IPS DF 6.9 (cell line): ENCODE measurements at regions not wholly inside any gene's neighbourhood (a gene's known extent, or its start where the extent isn't known, plus 50 kb on each side); places are given as distances from the start of the nearest gene placed in this dataset.
A peak's percentile ranks its signal among the peaks of the same experiment; 100 is the strongest.
"Not testable (repeated sequence)": the region's sequence is repeated elsewhere in the genome, so short reads cannot be mapped to it uniquely, and the experiment has no call there.

Experiments used
- DNase-seq: peaks from one replicate; pipeline ENCODE4 v3.0.0-alpha.2; 2013; ENCODE audit warnings: low read depth, low spot score
- H3K27ac ChIP-seq: one replicate; pipeline ENCODE4 v1.5.1; 2013; ENCODE audit warnings: low read length, control low read depth
- H3K27me3 ChIP-seq: 2 replicates; pipeline ENCODE4 v1.6.1; 2013; ENCODE audit warnings: mild to moderate bottlenecking, low read length; ENCODE audit not compliant: control insufficient read depth, insufficient read depth
- H3K36me3 ChIP-seq: 2 replicates; pipeline ENCODE4 v1.6.1; 2013; ENCODE audit warnings: low read length; ENCODE audit not compliant: control insufficient read depth, insufficient read depth
- H3K4me1 ChIP-seq: 2 replicates; pipeline ENCODE4 v1.6.1; 2013; ENCODE audit warnings: low read length; ENCODE audit not compliant: control insufficient read depth, insufficient read depth
- H3K4me3 ChIP-seq: 2 replicates; pipeline ENCODE4 v1.5.1; 2013; ENCODE audit warnings: mild to moderate bottlenecking, low read length
- H3K9me3 ChIP-seq: 2 replicates; pipeline ENCODE4 v1.6.1; 2013; ENCODE audit warnings: low read length, inconsistent platforms; ENCODE audit not compliant: control insufficient read depth, insufficient read depth
- WGBS: extraction: QIAGEN DNeasy Blood & Tissue Kit; methylation state at CpG from one replicate; pipeline ENCODE4 v1.1.7; 2013; ENCODE audit warnings: mixed read lengths, missing lambda C conversion rate; ENCODE audit not compliant: insufficient read length, insufficient coverage; 5-methylcytosine and 5-hydroxymethylcytosine counted together

GRCh38 chr3:176326894-176327490 lies 870.3 kb downstream of the TBL1XR1 start:
- Histone ChIP-seq H3K27ac (peak overlapping the region; percentile 55), H3K4me3 (peak overlapping the region; percentile 28; the same call in 1 of the 2 replicates)
- not testable (repeated sequence) for H3K9me3 ChIP-seq, H3K27me3 ChIP-seq, H3K4me1 ChIP-seq, H3K36me3 ChIP-seq
- DNase-seq: peak; percentile 25
- WGBS: no CpG with 5 or more reads among the region's 9 CpGs

- not testable (repeated sequence) for H3K4me1 ChIP-seq, DNase-seq, H3K9me3 ChIP-seq, H3K27me3 ChIP-seq, H3K36me3 ChIP-seq, H3K27ac ChIP-seq
- H3K4me3 ChIP-seq: peak overlapping the region; percentile 48; the same call in 1 of the 2 replicates
- no CpG with 5 or more reads among the region's 8 CpGs for WGBS
Measured at GRCh38 chr3:176321532-176321931, 875.8 kb downstream of the TBL1XR1 start.

GRCh38 chr3:176321099-176321498 lies 876.2 kb downstream of the TBL1XR1 start:
- Histone ChIP-seq H3K27ac (peak overlapping the region; percentile 59), H3K9me3 (no peaks in the 10 kb centered on the region), H3K36me3 (peaks cover 7% of the 10 kb centered on the region; the same call in 1 of the 2 replicates), H3K4me3 (peak overlapping the region; percentile 48; the same call in 1 of the 2 replicates), H3K27me3 (no peaks in the 10 kb centered on the region), H3K4me1 (peaks cover 2% of the 10 kb centered on the region; the same call in 1 of the 2 replicates)
- DNase-seq: no peak
- no CpG with 5 or more reads among the region's 2 CpGs for WGBS

GRCh38 chr3:176313426-176313825 lies 883.9 kb downstream of the TBL1XR1 start:
- no peak for DNase-seq
- H3K9me3 ChIP-seq: no peaks in the 10 kb centered on the region
- no peak overlapping the region for H3K27ac ChIP-seq
- H3K4me3 ChIP-seq: no peak overlapping the region
- peaks cover 2% of the 10 kb centered on the region; the same call in 1 of the 2 replicates for H3K4me1 ChIP-seq
- H3K36me3 ChIP-seq: peaks cover 7% of the 10 kb centered on the region; the same call in 1 of the 2 replicates
- no peaks in the 10 kb centered on the region for H3K27me3 ChIP-seq
- WGBS: no CpG with 5 or more reads among the region's 3 CpGs

GRCh38 chr3:176310641-176311040 lies 886.6 kb downstream of the TBL1XR1 start:
- H3K4me1 ChIP-seq: peaks cover 2% of the 10 kb centered on the region; the same call in 1 of the 2 replicates
- no peak overlapping the region for H3K4me3 ChIP-seq
- WGBS: no CpG with 5 or more reads among the region's 4 CpGs
- H3K27ac ChIP-seq: no peak overlapping the region
- H3K27me3 ChIP-seq: no peaks in the 10 kb centered on the region
- no peaks in the 10 kb centered on the region for H3K9me3 ChIP-seq
- no peak for DNase-seq
- H3K36me3 ChIP-seq: peaks cover 4% of the 10 kb centered on the region; the same call in 1 of the 2 replicates

- Histone ChIP-seq H3K4me3 (no peak overlapping the region), H3K9me3 (no peaks in the 10 kb centered on the region), H3K27me3 (no peaks in the 10 kb centered on the region), H3K36me3 (peaks cover 4% of the 10 kb centered on the region; the same call in 1 of the 2 replicates), H3K27ac (no peak overlapping the region), H3K4me1 (no peaks in the 10 kb centered on the region)
- WGBS: no CpG with 5 or more reads among the region's 2 CpGs
- no peak for DNase-seq
Measured at GRCh38 chr3:176302271-176302670, 895.0 kb downstream of the TBL1XR1 start.

- Histone ChIP-seq H3K9me3 (no peaks in the 10 kb centered on the region), H3K4me1 (peaks cover 4% of the 10 kb centered on the region; the same call in 1 of the 2 replicates), H3K36me3 (no peaks in the 10 kb centered on the region; the same call in 1 of the 2 replicates), H3K27ac (no peak overlapping the region), H3K27me3 (no peaks in the 10 kb centered on the region), H3K4me3 (no peak overlapping the region)
- DNase-seq: no peak
- WGBS: no CpG with 5 or more reads among the region's 1 CpG
Measured at GRCh38 chr3:176296066-176296597, 901.1 kb downstream of the TBL1XR1 start.

GRCh38 chr3:176293276-176293675 lies 904.0 kb downstream of the TBL1XR1 start:
- H3K27me3 ChIP-seq: no peaks in the 10 kb centered on the region
- H3K4me1 ChIP-seq: peaks cover 4% of the 10 kb centered on the region; the same call in 1 of the 2 replicates
- no peak for DNase-seq
- no peak overlapping the region for H3K4me3 ChIP-seq
- H3K36me3 ChIP-seq: no peaks in the 10 kb centered on the region
- H3K27ac ChIP-seq: no peak overlapping the region
- WGBS: no CpG with 5 or more reads among the region's 2 CpGs
- no peaks in the 10 kb centered on the region for H3K9me3 ChIP-seq

GRCh38 chr3:176286476-176287085 lies 910.7 kb downstream of the TBL1XR1 start:
- H3K27me3 ChIP-seq: no peaks in the 10 kb centered on the region
- H3K36me3 ChIP-seq: no peaks in the 10 kb centered on the region
- no CpG with 5 or more reads among the region's 3 CpGs for WGBS
- DNase-seq: no peak
- H3K27ac ChIP-seq: no peak overlapping the region
- no peaks in the 10 kb centered on the region for H3K9me3 ChIP-seq
- H3K4me3 ChIP-seq: no peak overlapping the region
- H3K4me1 ChIP-seq: no peaks in the 10 kb centered on the region

GRCh38 chr3:176275538-176275937 lies 921.7 kb downstream of the TBL1XR1 start:
- Histone ChIP-seq H3K4me3 (no peak overlapping the region), H3K27me3 (no peaks in the 10 kb centered on the region), H3K27ac (no peak overlapping the region), H3K36me3 (no peaks in the 10 kb centered on the region), H3K4me1 (no peaks in the 10 kb centered on the region), H3K9me3 (no peaks in the 10 kb centered on the region)
- DNase-seq: no peak
- no CpG with 5 or more reads among the region's 3 CpGs for WGBS
